GM18870 (cell line): ENCODE measurements at regions not wholly inside any gene's neighbourhood (a gene's known extent, or its start where the extent isn't known, plus 50 kb on each side); places are given as distances from the start of the nearest gene placed in this dataset.

Experiments used
- ATAC-seq: cut with Tn5 transposase; IDR thresholded peaks from one replicate; pipeline ENCODE4 v1.9.1; 2021; ENCODE audit warnings: moderate library complexity; ENCODE audit not compliant: unreplicated experiment

DNA sequence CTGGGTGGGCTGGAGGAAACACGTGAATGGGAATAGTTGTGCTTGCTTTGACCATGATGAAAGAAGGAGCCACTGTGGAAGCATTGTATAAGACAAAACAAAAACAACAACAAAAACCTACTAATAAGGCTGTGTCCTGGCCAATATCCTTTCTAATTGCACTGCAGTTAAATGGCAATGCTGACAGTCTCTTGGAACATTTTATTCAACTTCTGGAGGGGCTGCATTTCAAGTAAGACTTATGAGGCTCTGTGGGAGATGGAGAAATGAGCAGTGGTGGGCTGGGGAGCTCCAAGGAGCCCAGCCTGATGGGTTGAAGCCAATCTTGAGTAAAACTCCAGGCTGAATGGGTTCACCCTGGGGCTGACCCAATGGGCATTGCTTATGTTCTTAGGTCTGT lies 99.8 kb upstream of the ROPN1 start:
- ATAC-seq = no peak

DNA sequence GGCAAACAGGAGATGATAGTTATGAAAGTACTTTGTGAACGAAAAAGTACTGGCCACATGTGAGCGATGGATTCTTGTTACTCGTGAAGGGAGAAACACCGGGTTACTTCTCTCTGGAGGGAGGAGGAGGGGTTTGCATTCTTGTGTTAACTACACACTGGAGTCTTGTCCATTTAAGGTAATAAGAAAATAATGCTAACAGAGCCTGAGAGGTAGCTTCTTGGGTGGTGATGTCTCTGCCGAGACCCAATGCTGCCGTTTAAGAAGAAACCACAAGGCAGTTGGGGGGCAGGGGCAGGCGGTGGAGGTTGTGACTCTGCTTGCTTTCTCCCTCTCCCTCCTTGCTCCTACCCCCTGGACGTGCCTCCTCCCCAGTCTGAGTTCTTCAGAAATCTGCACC lies 100.9 kb upstream of the ROPN1 start:
- ATAC-seq = no peak

DNA sequence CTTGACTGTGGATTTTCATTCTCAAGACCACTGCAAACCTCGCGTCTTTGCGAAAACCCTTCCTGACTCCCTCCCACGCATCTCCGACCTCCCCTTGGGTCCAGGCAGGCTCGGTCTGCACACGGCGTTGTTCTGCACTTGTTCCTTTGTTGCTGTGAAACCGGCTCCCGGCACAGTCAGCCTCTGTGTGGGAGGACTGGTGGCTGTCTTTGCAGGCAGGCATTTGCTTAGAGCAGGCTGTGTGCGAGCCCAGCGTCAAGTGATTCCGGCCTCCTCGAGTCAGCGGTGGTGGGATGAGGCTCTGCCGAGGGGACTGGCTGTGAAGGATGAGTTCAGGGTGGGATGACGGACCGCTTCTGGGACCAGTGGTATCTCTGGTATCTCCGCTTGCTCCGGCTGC lies 102.6 kb upstream of the ROPN1 start:
- ATAC-seq = no peak

DNA sequence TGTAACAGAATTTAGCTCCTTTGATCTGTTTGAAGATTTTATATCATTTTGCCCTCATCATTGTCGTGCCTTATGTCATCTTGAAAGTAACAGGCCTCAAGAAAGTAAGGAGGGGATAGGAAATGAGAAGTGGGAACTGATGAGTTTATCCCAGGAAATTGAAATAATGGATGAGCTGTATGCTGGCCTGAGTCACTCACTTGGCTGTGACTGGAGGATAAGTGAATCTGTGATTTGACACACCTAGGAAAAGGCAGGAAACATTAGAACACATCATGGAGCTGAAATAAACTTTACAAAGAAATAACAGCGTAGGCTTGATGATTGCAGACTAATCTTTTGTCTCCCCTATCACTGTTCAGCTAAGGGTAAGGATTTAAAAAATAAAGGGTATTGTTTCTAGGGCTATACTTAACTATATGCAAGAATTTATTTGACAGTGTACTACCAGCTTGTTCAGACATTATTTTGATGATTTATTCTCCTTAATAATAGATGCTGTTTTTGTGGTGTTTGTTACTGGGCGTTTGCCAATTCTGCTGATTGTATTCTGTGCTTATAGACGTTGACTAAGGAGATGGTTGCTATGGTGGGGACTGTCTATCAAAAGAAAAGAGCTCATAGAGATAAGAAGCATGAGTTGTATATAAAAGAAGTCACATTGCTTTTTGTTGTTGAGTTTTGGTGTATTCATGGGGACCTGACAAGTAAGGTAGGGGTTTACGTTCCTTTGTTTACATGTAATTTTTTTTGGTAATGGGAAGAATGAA lies 105.6 kb upstream of the ROPN1 start:
- ATAC-seq = no peak

DNA sequence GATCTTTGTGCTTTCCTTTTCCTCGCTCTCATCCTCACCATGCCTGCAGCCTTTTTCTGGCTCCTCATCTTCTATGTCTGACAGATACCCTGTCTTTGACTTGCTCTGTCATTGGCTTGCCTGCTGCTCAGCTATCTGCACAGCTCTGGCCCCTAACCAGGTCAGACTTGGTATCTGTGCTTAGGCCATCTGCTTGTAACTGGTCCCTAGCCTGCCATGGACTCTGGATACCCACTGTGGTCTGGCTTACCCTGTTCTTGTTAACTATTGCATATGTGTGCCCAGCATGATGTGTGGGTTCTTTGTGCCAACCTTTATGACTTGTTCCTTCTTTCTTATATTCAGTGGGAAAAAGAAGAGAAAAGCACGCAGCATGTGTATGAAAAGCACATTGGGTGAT lies 109.7 kb upstream of the ROPN1 start:
- no peak for ATAC-seq

DNA sequence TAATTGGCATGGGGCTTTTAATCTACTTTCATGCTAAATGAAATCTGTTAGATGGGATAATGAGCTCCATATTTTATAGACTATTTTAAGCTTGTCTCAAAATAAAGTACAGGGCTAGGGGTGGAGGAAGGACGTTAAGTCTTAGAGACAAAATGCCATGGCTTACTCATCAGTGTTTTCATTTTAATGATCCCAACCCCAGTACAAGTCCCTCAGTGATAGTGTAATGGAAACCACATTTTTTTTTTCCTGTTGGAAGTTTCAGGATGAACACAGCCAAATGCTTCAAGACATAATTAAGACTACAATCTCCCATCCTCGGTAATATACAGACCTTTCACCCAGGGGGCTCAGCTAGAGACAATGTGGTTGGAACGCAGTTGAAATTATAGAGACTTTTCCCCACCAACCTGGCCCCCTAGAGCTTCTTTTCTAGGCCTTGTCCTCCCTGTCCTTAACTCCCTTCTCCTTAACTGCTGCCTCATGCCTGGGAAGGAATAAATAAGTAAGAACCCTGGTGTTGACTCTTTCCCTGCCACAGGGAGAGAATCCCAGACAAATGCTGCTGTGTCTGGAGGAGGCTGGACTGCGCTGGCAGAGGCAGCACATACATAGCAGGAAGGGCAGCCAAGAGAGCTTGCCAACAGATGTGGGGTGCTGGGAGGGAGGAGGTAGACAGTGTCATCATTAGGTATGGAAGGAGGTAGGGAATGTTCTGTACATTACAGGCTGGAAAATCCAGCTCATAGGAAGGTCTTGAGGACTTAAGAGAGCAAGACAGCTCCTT lies 115.4 kb upstream of the ROPN1 start:
- ATAC-seq = no peak

DNA sequence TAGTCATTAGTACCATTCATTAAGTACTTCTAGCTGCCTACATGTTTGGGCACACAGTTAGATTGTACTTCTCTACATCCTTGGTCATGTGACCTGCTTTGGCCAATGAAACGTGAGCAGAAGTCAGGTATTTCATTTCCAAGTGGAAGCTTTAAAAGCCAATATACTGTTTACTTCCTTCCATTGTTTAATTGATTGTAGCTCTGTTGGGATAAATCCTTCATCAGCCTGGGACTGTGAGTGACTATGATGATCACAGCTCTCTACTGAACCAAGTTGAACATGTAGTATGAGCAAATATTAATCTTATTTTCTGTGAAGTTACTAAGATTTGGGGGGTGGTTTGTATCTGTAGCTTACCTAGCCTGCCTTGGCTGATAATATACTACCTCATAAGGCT lies 116.5 kb upstream of the ROPN1 start:
- no peak for ATAC-seq

DNA sequence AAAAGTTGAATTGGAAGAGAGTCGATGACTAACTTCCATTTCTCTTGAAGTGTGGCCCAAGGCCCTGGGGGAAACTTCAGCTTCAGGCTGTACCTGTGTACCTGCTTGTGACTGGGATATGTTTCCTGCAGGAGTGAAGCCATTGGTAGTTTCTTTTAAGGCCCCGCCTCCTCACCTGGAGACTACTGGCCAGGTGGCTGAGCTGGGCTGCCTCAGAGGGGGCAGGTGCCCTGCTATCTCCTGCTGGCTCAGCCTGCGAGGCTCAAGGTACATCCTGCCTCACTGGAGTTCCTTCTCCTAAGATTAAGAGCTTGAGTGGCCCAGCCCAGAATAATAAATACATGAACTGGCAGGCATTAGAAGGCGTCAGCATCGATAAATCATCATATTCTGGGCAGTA lies 121.6 kb upstream of the ROPN1 start:
- ATAC-seq = no peak

DNA sequence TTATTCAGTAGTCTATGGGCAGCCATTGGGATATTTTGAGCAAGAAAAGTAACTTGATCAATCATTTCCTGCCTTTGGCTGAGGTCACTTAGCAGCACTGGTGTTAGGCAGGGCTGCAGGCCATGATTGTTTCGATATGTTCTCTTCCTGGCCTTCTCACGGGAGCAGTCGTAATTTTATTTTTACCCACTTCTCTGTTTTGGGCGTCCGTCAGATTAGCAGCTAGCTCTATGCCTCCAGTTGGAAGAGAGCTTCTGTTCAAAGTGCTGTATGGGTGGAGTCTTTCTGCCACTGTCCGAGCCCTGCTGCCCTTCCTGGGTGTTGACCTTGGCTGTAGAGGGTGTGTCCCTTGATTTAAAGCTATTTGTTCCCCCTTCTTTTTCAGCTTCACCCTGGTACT lies 123.4 kb upstream of the ROPN1 start:
- ATAC-seq = no peak

DNA sequence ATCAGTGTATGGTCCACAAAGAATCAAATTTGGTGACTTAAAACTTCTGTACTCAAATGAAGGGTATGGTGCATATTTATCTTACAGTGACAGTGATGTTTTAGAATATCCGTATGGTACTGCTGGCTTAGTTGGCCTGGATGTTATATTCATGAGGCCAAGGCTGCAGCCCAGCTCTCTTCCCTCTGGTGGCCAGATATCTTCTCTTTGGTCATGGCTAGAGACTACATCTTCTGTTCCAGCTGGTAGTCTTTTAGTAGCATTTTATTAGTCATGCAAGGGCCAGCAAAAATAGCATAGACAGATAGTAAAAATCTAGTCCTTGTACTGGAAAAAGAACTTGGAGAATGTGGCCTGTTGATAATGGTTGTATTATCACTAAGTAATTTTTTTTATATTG lies 124.0 kb upstream of the ROPN1 start:
- no peak for ATAC-seq

DNA sequence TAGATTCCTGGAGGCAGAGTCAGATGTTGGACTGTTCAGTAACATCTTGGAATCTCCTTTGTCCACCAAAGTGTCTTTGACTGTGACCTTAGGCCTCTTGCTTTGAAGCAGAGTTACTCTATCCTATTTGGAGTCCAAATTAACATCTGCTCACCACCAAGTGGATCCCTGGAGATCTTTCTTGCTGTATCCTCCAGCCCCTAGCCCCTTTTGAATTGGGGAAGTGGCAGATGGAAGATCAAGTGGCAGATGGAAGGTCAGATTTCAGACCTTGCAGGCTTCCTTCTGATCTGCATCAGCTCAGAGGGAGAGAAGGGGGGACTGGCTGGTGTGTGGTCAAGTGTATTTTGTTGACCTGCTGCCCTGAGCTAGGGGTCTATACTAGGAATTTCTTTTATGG lies 125.0 kb upstream of the ROPN1 start:
- no peak for ATAC-seq

DNA sequence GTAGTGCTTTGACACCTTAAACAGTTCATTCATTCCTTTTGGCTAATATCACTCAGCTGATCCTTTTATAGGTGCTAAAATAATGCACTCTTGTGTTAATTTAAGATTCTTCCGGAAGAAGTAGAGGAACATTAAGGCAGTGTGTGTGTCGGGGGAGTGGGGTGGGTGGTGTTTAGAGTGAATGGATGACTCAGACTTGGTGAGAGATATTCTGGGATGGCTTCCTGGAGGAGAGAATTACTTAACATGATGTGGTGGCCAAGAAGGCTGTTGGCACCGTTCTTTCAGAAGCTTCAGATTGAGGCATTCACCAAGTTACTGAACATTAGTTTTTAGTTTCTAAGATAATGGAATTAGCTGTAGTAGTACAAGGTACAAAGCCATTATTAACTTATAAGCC lies 125.6 kb upstream of the ROPN1 start:
- no peak for ATAC-seq

DNA sequence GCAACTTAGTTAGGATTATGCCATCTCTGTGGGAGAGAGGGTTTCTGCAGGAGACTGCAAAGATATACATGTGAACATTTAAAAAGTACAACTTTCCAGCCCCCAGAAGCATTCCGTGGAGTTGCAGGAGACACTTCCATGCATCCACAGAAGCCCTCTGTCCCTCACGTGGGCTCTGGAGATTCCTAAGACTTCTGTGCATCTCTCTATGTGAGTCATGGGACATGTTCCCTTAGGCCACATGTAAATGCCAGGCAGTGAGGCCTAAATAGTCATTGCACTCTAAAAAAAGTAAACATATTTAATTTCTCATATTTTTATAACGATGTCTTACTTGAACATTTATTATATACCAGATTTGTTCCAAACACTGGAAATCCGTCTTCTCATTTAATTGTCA lies 126.5 kb upstream of the ROPN1 start:
- ATAC-seq = no peak

DNA sequence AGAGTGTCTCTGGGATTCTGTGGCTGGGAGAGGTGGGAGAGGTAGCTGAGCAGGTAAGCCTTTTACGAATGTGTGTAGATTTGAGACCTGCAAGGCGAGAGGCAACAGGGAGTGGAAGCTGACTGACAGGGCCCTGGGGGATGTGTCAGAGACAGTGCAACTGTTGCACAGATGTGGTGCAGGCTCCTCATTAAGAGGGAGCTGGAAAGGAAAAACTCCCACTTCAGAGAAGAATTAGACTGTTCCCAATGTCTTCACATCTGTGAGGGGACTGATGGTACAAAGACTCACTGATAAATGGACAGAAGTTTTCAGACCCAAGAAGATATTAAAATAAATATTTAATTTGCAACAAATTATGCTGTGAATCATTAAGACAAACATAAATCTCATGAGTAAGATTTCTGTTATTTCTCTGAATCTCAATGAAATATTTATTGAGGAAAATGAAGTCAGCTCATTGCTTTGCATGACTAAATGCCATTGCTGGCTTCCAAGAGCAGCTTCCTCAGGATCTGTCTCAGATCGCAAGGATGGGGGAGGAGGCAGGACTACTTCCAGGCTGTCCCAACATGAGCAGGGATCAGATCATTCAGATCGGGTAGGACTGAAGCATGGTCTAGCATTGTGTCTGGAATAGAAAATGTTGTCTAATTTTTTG lies 127.3 kb upstream of the ROPN1 start:
- no peak for ATAC-seq

DNA sequence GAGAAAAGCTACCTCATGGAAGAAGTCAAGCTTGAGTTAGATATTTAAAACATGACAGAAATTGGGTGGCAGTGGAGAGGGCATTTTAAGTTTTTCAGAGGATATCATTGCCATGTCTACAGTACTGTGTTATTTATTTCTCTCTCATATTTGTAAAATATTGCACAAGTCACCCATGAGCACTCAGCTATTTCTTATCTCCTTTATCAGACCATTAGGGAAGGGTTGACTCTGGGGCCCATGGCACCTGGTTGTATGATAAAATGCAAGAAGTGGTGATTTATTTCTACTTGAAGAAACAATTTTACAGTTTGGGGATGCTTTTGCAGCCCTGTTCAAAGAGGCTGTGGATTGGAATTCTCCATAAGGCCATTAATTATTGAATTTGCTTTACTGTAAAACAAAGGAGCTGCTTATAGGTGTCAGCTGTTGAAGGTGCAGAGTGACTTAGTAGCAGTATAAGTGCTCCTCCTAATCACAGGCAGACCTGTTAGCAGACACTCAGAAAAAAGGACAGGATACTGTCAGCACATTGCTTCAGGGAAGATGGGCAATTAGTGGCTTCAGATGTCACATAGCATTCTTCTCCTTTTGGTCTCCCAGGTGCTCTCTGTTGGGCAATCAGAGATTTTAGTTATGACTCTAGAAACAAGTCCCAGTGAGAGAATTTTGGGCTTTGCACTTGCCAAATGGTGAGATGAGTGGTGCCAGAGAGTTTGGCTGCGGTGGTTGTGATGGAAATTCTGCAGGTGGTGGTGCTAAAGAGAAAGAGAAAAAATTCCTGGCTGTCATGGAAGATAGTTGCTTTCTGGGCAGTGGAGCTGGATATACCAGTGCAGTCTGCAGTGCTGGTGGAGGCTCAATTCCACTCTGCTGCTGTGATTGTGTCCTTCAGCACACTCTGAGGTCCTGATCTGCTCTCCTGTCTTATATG lies 129.7 kb upstream of the ROPN1 start:
- ATAC-seq = no peak

DNA sequence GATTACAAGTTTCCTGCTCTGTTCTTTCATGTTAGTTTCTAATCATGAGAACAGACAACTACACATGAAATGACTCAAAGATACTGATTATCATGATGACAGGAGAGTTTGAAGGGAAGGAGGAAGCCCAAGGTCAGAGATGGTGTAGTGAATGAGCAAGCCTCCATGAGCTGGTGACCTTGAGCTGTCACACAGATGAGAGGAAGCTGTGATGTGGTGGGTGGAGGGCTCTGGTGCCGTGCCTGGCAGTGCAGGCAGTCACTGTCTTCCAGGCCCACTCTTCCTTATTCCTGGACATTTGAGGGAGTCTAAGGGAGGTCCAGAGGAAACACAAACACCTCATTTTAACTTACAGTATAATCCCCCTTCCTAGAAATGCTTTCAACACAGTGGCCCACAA lies 133.4 kb upstream of the ROPN1 start:
- no peak for ATAC-seq

DNA sequence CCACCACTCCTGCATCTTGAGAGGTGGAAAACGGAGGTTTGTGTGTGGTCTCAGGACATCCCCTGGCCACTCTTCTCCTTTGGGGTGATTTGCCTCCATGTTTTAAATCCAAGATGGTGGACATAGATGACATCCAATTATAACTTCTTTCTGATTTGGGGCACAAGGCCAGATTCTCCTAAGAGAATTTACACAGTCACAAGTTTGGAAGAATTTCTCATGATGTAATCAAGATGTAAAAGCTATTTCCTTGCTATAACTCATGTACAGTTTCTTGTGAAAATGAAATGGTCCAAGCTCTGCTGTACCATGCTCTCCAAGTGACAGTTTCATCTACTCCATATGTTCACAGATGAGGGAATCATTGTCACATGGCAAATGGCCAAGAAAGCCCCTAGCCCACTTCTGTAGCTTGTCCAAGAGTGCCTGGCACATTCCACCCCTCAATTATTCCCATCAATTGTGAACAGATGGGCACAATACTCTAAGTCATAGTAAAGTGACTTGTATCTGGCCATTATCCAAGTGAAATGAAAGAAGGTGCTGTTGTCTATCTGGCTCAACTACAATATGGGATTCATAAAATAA lies 134.6 kb upstream of the ROPN1 start:
- ATAC-seq = no peak

DNA sequence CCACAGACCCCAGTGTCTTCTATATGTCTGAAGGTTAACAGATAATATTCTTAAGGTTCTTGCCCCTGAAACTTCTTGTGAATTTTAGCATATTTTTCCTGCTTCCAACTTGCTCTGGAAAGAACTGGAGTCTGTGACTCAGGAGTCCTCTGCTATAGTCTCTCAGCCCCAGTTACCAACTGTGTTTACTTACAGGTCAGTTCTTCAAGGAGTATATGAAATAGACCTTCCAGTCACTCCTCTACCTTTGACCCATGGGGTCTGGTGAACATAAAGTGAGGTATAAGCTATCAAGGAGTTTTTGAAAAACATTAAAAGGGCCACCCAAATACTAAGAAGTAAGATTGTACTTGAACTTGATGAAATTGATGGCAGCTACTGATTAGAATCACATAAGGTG lies 139.2 kb upstream of the ROPN1 start:
- no peak for ATAC-seq

DNA sequence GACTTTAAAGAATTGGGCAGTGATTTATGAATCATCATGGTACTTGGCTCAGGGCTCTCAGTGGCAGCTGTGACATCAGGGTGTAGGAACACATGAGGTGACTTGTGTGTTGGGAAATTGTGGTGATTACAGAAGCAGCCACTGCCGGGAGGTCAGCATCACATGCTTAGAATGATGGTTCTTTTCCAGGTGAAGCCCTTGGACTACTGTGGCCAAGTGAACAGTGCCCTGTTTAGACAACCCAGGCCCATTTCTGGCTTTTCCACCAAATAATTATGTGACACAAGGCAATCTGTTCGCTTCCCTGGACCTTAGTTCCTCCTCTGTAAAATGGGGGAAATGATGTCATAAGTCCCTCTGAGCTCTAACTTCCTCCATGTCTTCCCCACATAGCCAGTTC lies 139.7 kb upstream of the ROPN1 start:
- ATAC-seq = no peak

DNA sequence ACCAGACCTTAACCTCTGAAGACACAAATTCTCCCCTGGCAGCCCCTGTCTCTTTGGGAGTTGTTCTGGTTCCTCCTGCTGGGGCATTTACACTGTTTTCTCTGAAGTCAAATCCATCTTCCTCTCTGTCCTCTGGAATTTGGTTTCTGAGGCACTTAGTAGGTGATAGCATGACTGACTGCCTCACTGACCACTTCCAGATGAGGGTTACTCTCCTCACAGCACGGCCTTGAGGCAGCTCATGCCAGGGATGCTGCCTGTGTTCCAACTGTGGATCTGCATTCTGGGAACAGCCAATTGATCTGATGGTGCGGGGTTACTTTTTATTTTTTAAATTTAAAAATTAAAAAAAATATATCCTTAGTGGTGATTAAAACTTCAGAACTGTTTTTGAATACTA lies 140.9 kb upstream of the ROPN1 start:
- no peak for ATAC-seq
